ENCODE measurements at regions not wholly inside any gene's neighbourhood (a gene's known extent, or its start where the extent isn't known, plus 50 kb on each side); places are given as distances from the start of the nearest gene placed in this dataset.

GRCh38 chr15:97114900-97115760 lies 784.6 kb downstream of the NR2F2 start:
- no peaks in the 10 kb centered on the region for H3K79me2 ChIP-seq (ENCODE audit: control insufficient read depth, insufficient read depth, low read length)
- H3K9me3 ChIP-seq (ENCODE audit: control insufficient read depth, low read depth, low read length) = no peaks in the 10 kb centered on the region
- H3K27ac ChIP-seq (ENCODE audit: control insufficient read depth, insufficient read depth, low read length) = no peak overlapping the region
- dilution Hi-C loops (cut with MboI; ENCODE audit: extremely low pct_ligation_motif_present, low sequenced_read_pairs) = no loop called here
- no peaks in the 10 kb centered on the region for H3K9me1 ChIP-seq (ENCODE audit: control insufficient read depth, extremely low read depth, insufficient read depth, low read length)
- no peak overlapping the region for H3K9ac ChIP-seq (ENCODE audit: control insufficient read depth, extremely low read depth, insufficient read depth, low read length)
- H4K20me1 ChIP-seq (ENCODE audit: control insufficient read depth, extremely low read depth, insufficient read depth, low read length) = no peaks in the 10 kb centered on the region
- H2AFZ ChIP-seq (ENCODE audit: control insufficient read depth, low read length) = no peak overlapping the region
- no peak for FAIRE-seq
- TF ChIP-seq EZH2 (IDR thresholded peaks at IDR 0.05; ENCODE audit: low read length) (no peak), CTCF (optimal IDR thresholded peaks at IDR 0.05 in 1 of 3, IDR thresholded peaks at IDR 0.05 in 1 of 3, conservative IDR thresholded peaks at IDR 0.05 in 1 of 3; ENCODE audit: extremely low read depth in 1 of 3, insufficient read depth in 2 of 3, low read length in 3 of 3) (no peak)
- no peaks in the 10 kb centered on the region for H3K27me3 ChIP-seq (ENCODE audit: control insufficient read depth, extremely low read depth, insufficient read depth, low read length)
- no peaks in the 10 kb centered on the region for H3K4me1 ChIP-seq (ENCODE audit: control insufficient read depth, extremely low read depth, insufficient read depth, low read length)
- no peak overlapping the region for H3K4me2 ChIP-seq (ENCODE audit: control insufficient read depth, extremely low read depth, insufficient read depth, low read depth, low read length)
- no peak overlapping the region for H3K4me3 ChIP-seq (ENCODE audit: control insufficient read depth in 2 of 3, extremely low read depth in 1 of 3, insufficient read depth in 2 of 3, low read depth in 1 of 3, low read length in 3 of 3)
- no peak for DNase-seq (ENCODE audit: low read depth, low spot score)
- no peaks in the 10 kb centered on the region for H3K36me3 ChIP-seq (ENCODE audit: control insufficient read depth in 2 of 2, extremely low read depth in 1 of 2, insufficient read depth in 2 of 2, low read length in 2 of 2)

GRCh38 chr15:97115761-97116070 lies 785.2 kb downstream of the NR2F2 start:
- Histone ChIP-seq H3K9ac (ENCODE audit: control insufficient read depth, extremely low read depth, insufficient read depth, low read length) (no peak overlapping the region), H3K27ac (ENCODE audit: control insufficient read depth, insufficient read depth, low read length) (no peak overlapping the region), H3K36me3 (ENCODE audit: control insufficient read depth in 2 of 2, extremely low read depth in 1 of 2, insufficient read depth in 2 of 2, low read length in 2 of 2) (no peaks in the 10 kb centered on the region), H3K4me3 (ENCODE audit: control insufficient read depth in 2 of 3, extremely low read depth in 1 of 3, insufficient read depth in 2 of 3, low read depth in 1 of 3, low read length in 3 of 3) (no peak overlapping the region), H3K4me1 (ENCODE audit: control insufficient read depth, extremely low read depth, insufficient read depth, low read length) (no peaks in the 10 kb centered on the region), H3K4me2 (ENCODE audit: control insufficient read depth, extremely low read depth, insufficient read depth, low read depth, low read length) (no peak overlapping the region), H4K20me1 (ENCODE audit: control insufficient read depth, extremely low read depth, insufficient read depth, low read length) (no peaks in the 10 kb centered on the region), H3K79me2 (ENCODE audit: control insufficient read depth, insufficient read depth, low read length) (no peaks in the 10 kb centered on the region), H2AFZ (ENCODE audit: control insufficient read depth, low read length) (no peak overlapping the region), H3K9me3 (ENCODE audit: control insufficient read depth, low read depth, low read length) (no peaks in the 10 kb centered on the region), H3K9me1 (ENCODE audit: control insufficient read depth, extremely low read depth, insufficient read depth, low read length) (no peaks in the 10 kb centered on the region), H3K27me3 (ENCODE audit: control insufficient read depth, extremely low read depth, insufficient read depth, low read length) (no peaks in the 10 kb centered on the region)
- dilution Hi-C loops (cut with MboI; ENCODE audit: extremely low pct_ligation_motif_present, low sequenced_read_pairs) = no loop called here
- DNase-seq (ENCODE audit: low read depth, low spot score) (no peak), FAIRE-seq (no peak)
- no peak for TF ChIP-seq CTCF (optimal IDR thresholded peaks at IDR 0.05 in 1 of 3, IDR thresholded peaks at IDR 0.05 in 1 of 3, conservative IDR thresholded peaks at IDR 0.05 in 1 of 3; ENCODE audit: extremely low read depth in 1 of 3, insufficient read depth in 2 of 3, low read length in 3 of 3)
- TF ChIP-seq EZH2 (IDR thresholded peaks at IDR 0.05; ENCODE audit: low read length) = no peak
